Stimulated activated effector memory CD8-positive, alpha-beta T cell treated with anti-CD3 and anti-CD28 coated beads, Interleukin-12 subunit alpha, Interleukin-12 subunit beta, amount 100 ng/mL, for 72 hours (primary cell): ENCODE measurements at regions not wholly inside any gene's neighbourhood (a gene's known extent, or its start where the extent isn't known, plus 50 kb on each side); places are given as distances from the start of the nearest gene placed in this dataset.

Source experiments
- ATAC-seq: fragments of 150-1000 bp; cut with Tn5 transposase; 2 replicates; pipeline ENCODE4 v1.10.0; 2021
- DNase-seq, 2 donors: peaks; one replicate each; pipeline ENCODE4 v3.0.0; 2021 to 2022; ENCODE audit warnings: low spot score in 2 of 2
- H3K27ac Mint-ChIP-seq: one replicate; pipeline ENCODE4 v1.8.0; 2022; ENCODE audit warnings: mild to moderate bottlenecking, mixed read lengths
- H3K36me3 Mint-ChIP-seq: one replicate; pipeline ENCODE4 v1.8.0; 2022; ENCODE audit warnings: mild to moderate bottlenecking, mixed read lengths
- H3K4me1 Mint-ChIP-seq: one replicate; pipeline ENCODE4 v1.8.0; 2022; ENCODE audit warnings: mixed read lengths
- H3K4me3 Mint-ChIP-seq: one replicate; pipeline ENCODE4 v1.8.0; 2022; ENCODE audit warnings: mild to moderate bottlenecking, mixed read lengths
- H3K9me3 Mint-ChIP-seq: one replicate; pipeline ENCODE4 v1.8.0; 2022; ENCODE audit warnings: mixed read lengths

DNA sequence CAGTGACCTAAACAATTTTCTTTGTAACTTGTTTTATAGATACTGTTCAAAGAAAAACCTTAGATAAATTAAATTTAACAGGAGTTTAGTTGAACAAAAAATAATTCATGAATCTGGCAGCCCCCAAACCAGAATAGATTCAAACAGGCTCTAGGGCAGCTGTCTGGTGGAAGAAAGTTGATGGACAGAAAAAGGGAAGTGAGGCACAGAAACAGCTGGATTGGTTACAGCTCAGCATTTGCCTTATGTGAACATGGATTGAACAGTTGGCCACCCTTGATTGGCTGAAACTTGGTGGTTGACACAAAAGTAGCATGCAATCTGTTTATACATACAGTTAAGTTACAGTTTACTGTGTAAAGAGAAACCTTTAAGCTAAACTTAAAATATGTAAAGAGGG is 954.3 kb upstream of the FLRT2 start:
- Mint-ChIP-seq H3K36me3 (no peaks in the 10 kb centered on the region), H3K4me3 (no peak overlapping the region), H3K27ac (no peak overlapping the region), H3K4me1 (no peaks in the 10 kb centered on the region), H3K9me3 (peaks cover 13% of the 10 kb centered on the region)
- ATAC-seq (no peak), DNase-seq (no peak)

DNA sequence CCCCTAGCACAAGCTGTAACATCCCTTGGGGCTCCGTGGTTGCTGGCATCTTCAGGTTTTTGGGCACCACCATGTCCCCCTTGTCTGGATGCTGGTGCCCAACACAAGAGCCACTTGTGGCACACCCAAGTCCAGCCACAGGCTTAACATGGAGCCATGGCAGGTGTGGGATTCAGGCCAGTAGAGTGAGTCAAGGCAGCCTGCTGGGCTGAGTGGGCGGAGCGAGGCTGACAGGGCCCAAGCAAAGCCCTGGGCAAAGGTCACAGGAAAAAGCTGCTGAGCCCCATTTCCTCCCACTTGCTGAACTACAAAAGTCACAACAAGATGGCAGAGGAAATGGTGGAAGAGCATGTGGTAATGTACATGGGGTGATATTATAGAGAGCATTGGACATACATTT is 950.7 kb upstream of the FLRT2 start:
- no peaks in the 10 kb centered on the region for H3K4me1 Mint-ChIP-seq
- peaks cover 13% of the 10 kb centered on the region for H3K9me3 Mint-ChIP-seq
- H3K27ac Mint-ChIP-seq, result no peak overlapping the region
- DNase-seq (no peak), ATAC-seq (no peak)
- H3K4me3 Mint-ChIP-seq, result no peak overlapping the region
- H3K36me3 Mint-ChIP-seq, result no peaks in the 10 kb centered on the region

DNA sequence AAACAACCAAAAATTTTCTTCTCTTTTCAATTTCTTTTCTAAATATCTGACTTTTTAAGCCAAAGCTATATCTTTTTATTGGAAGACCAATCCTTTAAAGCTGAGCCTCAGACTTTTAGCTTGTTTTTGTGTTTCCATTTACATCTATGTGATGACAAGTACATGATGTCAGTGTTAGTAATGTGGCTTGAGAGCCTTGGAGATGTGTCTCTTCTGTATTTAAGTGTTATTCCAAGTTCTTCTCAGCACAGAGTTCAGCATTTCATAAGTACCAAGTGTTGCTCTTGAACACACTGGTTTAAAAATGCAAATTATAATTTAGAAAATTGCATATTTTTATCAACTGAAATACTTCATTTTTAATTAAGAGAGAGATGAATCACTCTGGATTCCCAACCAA is 948.9 kb upstream of the FLRT2 start:
- DNase-seq, result no peak
- no peak overlapping the region for H3K4me3 Mint-ChIP-seq
- H3K9me3 Mint-ChIP-seq, result peaks cover 17% of the 10 kb centered on the region
- H3K4me1 Mint-ChIP-seq, result no peaks in the 10 kb centered on the region
- H3K36me3 Mint-ChIP-seq, result no peaks in the 10 kb centered on the region
- no peak for ATAC-seq
- no peak overlapping the region for H3K27ac Mint-ChIP-seq

DNA sequence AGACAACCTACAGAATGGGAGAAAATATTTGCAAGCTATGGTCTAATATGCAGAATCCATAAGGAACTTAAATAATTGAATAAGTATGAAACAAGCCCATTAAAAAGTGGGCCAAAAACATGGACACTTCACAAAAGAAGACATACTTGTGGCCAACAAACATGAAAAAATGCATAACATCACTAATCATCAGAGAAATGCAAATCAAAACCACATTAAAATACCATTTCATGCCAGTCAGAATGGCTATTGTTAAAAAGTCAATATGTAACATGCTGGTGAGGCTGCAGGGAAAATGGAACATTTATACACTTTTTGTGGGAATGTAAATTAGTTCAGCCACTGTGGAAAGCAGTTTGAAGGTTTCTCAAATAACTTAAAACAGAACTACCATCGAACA is 945.4 kb upstream of the FLRT2 start:
- no peak overlapping the region for H3K27ac Mint-ChIP-seq
- peaks cover 16% of the 10 kb centered on the region for H3K9me3 Mint-ChIP-seq
- DNase-seq (no peak), ATAC-seq (no peak)
- no peak overlapping the region for H3K4me3 Mint-ChIP-seq
- no peaks in the 10 kb centered on the region for H3K36me3 Mint-ChIP-seq
- no peaks in the 10 kb centered on the region for H3K4me1 Mint-ChIP-seq

DNA sequence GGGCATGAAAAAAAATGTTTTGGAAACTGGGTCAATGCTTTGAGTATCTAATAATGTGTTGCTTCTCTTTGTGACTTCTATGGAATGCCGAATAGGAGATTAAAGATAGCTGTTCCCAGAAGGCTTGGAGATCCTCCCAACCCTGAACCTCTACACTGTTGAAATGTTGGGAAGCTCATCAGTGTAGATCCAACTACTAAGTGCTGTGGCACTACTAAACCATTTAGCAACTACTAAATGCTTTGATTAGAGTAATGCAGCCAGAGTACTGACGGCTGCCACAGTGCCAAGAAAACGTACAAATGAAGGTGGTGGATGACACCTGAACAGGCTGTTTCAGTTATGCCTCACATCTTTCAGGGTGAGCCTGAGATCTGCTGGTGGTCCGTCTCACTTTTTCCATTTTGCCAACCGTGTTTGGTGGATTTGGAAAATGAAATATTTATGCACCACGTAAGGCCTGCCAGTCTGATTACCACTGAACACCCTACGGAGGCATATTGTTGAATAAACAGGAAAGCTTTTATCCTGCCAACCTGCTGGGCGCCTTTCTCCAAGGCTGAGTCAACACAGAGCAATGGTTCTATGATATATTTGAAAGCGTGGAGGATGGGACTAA is 938.0 kb upstream of the FLRT2 start:
- no peaks in the 10 kb centered on the region for H3K4me1 Mint-ChIP-seq
- peaks cover 8% of the 10 kb centered on the region for H3K9me3 Mint-ChIP-seq
- ATAC-seq (no peak), DNase-seq (no peak)
- H3K36me3 Mint-ChIP-seq, result no peaks in the 10 kb centered on the region
- no peak overlapping the region for H3K27ac Mint-ChIP-seq
- H3K4me3 Mint-ChIP-seq, result no peak overlapping the region

DNA sequence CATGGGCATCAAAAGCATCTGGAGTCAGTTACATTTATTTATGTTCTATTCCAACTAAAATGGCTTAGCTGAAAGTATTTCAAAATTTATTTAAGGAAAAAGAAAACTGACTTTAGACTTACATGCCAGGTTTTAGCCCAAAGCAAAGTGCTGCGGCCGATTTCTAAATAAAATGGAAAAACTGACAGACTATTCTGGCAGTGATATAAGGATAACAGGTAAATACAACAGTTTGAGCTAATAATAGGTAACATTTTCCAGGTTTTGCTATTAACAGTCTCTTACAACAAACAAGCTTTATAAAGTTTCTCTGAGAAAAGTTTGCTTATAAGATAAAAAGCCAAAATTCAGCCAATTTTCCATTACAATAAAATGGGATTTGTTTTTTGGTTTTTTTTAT is 937.2 kb upstream of the FLRT2 start:
- Mint-ChIP-seq H3K4me1 (no peaks in the 10 kb centered on the region), H3K4me3 (no peak overlapping the region), H3K9me3 (peaks cover 4% of the 10 kb centered on the region), H3K36me3 (no peaks in the 10 kb centered on the region), H3K27ac (no peak overlapping the region)
- ATAC-seq, result no peak
- no peak for DNase-seq

DNA sequence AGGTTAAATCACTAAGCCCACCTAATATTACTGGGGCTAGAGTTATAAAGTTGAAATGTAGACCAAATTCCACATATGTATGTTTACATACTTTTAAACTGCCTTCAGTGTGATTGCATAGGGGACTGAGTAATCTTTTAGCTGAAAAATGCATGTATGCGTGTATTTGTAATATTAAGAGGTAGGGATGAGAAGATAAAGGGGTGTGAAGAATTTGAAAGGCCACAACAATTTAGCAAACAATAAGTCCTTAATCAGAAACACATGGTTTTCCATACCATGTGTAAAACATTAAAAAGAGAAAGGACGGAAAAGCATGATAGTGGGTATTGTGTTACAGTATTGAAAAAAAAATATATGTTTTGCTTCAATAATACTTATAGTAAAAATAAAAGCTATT is 919.9 kb upstream of the FLRT2 start:
- Mint-ChIP-seq H3K9me3 (peaks cover 16% of the 10 kb centered on the region), H3K4me3 (no peak overlapping the region), H3K4me1 (no peaks in the 10 kb centered on the region), H3K36me3 (no peaks in the 10 kb centered on the region), H3K27ac (no peak overlapping the region)
- no peak for DNase-seq
- no peak for ATAC-seq

DNA sequence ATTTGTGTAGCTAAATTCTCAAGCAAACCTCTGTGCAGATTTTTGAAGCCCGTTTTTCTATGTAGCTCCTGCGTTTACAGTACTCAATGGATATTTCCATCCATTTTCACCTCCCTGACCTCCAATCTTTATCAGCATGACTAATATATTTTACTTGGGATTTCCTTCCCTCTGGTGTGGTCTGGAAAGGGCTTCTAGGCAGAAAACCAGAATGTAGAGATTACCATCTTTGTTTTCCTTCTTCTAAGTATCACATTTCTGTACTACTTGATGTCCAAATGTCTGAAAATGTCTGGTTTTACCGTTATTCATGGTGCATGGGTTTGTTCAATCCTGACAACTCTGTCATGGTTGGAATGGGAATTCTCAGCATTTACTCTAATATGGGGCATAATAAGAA is 907.6 kb upstream of the FLRT2 start:
- DNase-seq (no peak), ATAC-seq (no peak)
- H3K36me3 Mint-ChIP-seq, result no peaks in the 10 kb centered on the region
- no peaks in the 10 kb centered on the region for H3K4me1 Mint-ChIP-seq
- no peak overlapping the region for H3K4me3 Mint-ChIP-seq
- no peak overlapping the region for H3K27ac Mint-ChIP-seq
- peaks cover 21% of the 10 kb centered on the region for H3K9me3 Mint-ChIP-seq

DNA sequence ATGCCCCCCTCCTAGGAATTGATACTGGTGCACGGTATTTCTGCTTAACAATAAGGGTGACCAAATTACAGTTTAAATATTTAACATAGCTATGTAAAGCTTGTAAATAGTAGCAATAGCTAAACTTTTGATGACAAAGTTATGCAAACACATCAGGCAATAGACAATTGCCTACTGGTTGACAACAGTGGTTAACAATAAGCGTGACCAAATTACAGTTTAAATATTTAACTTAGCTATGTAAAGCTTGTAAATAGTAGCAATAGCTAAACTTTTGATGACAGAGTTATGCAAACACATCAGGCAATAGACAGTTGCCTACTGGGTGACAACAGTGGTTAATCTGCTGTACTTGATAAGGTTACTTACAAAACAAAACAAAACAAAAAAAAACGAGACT is 886.5 kb upstream of the FLRT2 start:
- Mint-ChIP-seq H3K27ac (no peak overlapping the region), H3K4me3 (no peak overlapping the region), H3K36me3 (no peaks in the 10 kb centered on the region), H3K9me3 (peaks cover 16% of the 10 kb centered on the region), H3K4me1 (no peaks in the 10 kb centered on the region)
- DNase-seq (no peak), ATAC-seq (no peak)

DNA sequence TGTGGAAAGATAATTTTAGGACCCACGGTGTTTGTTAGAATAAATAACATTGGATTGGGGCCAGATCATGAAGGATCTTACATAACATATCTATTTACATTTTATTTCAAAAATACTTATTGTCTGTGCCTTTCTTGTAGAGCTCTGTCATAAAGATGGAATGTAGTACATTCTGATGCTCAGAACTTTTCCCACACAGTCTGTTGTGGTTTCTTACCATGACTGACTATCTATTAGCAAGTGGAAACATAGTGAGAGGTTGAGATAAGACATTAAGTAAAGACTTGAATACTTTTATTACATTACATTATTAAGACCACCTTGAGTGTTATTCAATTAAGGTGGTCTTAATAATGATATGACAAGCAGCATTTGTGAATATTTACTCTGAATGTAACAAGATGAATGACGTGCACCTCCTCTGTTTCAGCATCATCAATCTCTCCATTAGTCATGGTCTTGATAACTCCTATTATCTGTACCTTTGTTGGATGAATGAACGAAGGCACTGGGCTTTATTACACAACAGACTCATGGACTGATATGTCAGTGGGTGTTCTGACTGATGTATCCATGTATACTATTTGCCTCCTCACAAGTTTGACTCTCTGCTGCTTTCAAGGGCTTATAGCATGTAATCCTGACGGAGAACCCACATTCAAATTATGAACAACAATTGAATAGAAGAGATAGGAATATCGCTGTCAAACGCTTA is 883.0 kb upstream of the FLRT2 start:
- H3K4me3 Mint-ChIP-seq, result no peak overlapping the region
- no peaks in the 10 kb centered on the region for H3K4me1 Mint-ChIP-seq
- no peaks in the 10 kb centered on the region for H3K36me3 Mint-ChIP-seq
- no peak for DNase-seq
- peaks cover 15% of the 10 kb centered on the region for H3K9me3 Mint-ChIP-seq
- H3K27ac Mint-ChIP-seq, result no peak overlapping the region
- no peak for ATAC-seq

DNA sequence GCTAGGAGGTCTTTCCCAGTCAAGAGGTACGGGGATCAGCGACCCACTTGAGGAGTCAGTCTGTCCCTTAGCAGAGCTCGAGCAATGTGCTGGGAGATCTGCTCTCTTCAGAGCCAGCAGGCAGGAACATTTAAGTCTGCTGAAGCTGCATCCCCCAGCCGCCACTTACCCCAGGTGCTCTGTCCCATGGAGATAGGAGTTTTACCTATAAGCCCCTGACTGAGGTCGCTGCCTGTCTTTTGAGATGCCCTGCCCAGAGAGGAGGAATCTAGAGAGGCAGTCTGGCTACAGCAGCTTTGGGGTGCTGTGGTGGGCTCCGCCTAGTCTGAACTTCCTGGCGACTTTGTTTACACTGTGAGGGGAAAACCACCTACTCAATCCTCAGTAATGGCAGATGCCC is 874.9 kb upstream of the FLRT2 start:
- peaks cover 23% of the 10 kb centered on the region for H3K9me3 Mint-ChIP-seq
- no peak for DNase-seq
- no peaks in the 10 kb centered on the region for H3K4me1 Mint-ChIP-seq
- no peaks in the 10 kb centered on the region for H3K36me3 Mint-ChIP-seq
- H3K4me3 Mint-ChIP-seq, result no peak overlapping the region
- ATAC-seq, result no peak
- H3K27ac Mint-ChIP-seq, result no peak overlapping the region

DNA sequence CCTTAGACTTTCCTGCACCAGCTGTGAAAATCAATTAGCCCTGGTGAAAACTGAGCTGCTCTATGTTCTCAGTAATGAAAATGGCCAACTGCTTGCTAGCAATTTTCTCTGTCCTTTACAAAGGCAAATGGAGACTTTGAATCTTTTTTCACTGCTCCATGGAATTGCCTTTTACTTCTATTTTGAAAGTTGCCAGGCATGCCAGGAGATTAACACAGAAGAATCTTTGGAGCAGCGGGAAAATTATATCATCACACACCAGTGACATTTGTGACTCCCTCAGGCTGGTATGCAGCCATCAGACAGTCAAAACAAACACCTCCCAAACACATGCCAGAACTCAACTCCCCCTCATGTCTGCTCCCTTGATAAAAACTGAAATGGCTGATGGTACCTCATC is 872.0 kb upstream of the FLRT2 start:
- H3K4me1 Mint-ChIP-seq, result no peaks in the 10 kb centered on the region
- H3K4me3 Mint-ChIP-seq, result no peak overlapping the region
- no peak for ATAC-seq
- no peaks in the 10 kb centered on the region for H3K36me3 Mint-ChIP-seq
- DNase-seq, result no peak
- no peak overlapping the region for H3K27ac Mint-ChIP-seq
- peaks cover 20% of the 10 kb centered on the region for H3K9me3 Mint-ChIP-seq

DNA sequence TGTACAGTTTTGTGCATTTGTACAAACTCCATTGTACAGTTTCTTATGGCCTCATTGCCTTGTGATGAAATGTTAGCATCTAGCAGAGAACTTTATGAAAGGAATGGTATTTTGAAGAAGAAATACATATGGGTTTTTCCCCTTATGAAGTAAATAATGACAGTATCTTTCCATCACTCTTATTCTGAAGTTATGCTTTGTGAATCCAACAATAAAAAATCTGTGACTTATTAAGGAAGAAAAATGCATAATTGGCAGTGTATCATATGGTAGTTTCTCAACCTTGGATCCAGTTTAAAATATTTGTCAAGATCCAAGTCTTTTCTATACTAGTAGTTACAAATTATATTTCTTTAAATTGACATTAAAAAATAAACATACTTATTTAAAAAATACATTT is 859.1 kb upstream of the FLRT2 start:
- peaks cover 15% of the 10 kb centered on the region for H3K9me3 Mint-ChIP-seq
- H3K4me3 Mint-ChIP-seq, result no peak overlapping the region
- no peaks in the 10 kb centered on the region for H3K4me1 Mint-ChIP-seq
- DNase-seq, result no peak
- no peak for ATAC-seq
- H3K36me3 Mint-ChIP-seq, result no peaks in the 10 kb centered on the region
- H3K27ac Mint-ChIP-seq, result no peak overlapping the region

DNA sequence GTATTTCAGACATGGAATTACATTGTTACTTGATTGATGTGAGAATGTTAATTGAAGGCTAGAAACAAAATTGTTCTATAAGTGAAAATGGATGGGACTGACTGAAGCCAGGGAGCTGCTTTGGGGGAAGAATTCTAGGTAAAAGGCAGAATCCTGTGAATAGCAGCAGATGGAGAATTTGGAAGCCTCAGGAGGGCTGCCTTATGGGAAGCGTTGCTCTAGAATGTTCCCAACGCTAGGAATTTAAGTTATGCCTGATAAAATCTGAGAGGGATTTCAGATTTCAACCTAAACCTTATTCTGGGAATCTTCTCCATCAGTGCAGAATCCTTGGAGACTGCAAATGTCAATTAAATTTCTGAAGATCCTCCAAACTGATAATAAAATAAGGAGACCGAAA is 858.2 kb upstream of the FLRT2 start:
- H3K4me1 Mint-ChIP-seq, result no peaks in the 10 kb centered on the region
- no peak for DNase-seq

DNA sequence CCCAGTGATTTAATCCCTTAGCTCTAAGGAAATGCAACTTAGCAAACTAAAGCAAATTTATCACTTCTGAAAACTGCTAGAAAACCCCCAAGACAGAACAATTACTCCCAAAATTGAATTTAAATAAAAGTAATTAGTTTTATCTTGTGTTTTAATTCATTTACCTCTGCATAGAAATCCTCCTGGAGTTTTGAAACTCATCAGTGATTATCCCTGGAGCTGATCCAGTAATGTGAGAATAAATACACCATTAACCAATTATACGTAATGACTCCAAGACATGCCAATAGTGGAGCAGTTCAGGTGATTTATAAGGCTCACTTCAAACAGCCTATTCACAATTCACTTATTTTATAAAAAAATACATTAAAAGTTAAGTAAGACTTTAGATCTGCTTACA is 855.3 kb upstream of the FLRT2 start:
- peaks cover 9% of the 10 kb centered on the region for H3K9me3 Mint-ChIP-seq

More for the DNA sequence above, 858.2 kb upstream of the FLRT2 start:
- no peak overlapping the region for H3K4me3 Mint-ChIP-seq
- no peak for ATAC-seq
- H3K9me3 Mint-ChIP-seq, result peaks cover 12% of the 10 kb centered on the region
- no peaks in the 10 kb centered on the region for H3K36me3 Mint-ChIP-seq
- no peak overlapping the region for H3K27ac Mint-ChIP-seq

DNA sequence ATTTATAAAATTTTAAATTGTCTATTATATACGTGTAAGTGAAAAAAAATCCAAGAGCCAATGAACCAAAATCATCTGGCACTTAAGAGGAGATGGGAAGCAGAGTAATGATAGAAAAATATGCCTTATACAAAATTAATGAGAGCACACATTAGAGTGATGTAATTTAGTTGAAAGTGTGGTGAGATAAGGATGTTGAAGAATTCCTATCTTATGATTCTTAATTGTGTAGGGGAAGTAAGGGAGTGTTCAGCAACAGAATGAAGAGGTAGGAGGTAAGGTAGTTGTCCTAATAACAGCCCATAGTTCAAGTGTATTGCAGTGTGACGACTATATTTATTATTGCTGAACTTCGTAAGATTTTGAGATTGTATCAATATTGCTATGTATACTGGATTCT is 843.4 kb upstream of the FLRT2 start:
- no peaks in the 10 kb centered on the region for H3K36me3 Mint-ChIP-seq
- ATAC-seq, result no peak
- no peak overlapping the region for H3K4me3 Mint-ChIP-seq
- no peak overlapping the region for H3K27ac Mint-ChIP-seq
- DNase-seq, result no peak
- H3K4me1 Mint-ChIP-seq, result no peaks in the 10 kb centered on the region
- peaks cover 10% of the 10 kb centered on the region for H3K9me3 Mint-ChIP-seq

More for the DNA sequence above, 855.3 kb upstream of the FLRT2 start:
- Mint-ChIP-seq H3K36me3 (no peaks in the 10 kb centered on the region), H3K4me1 (no peaks in the 10 kb centered on the region), H3K27ac (no peak overlapping the region), H3K4me3 (no peak overlapping the region)
- DNase-seq (no peak), ATAC-seq (no peak)
